ENCODE measurements at regions not wholly inside any gene's neighbourhood (a gene's known extent, or its start where the extent isn't known, plus 50 kb on each side); places are given as distances from the start of the nearest gene placed in this dataset.

- peak; percentile 49 for DNase-seq
These were observed 108.4 kb upstream of the RASGRP1 start for GRCh38 chr15:38672814-38673670.

- DNase-seq: no peak
These were observed 109.8 kb upstream of the RASGRP1 start for GRCh38 chr15:38674448-38674847.

GRCh38 chr15:38678281-38678680, 113.7 kb upstream of the RASGRP1 start:
- no peak for DNase-seq

GRCh38 chr15:38680775-38681174, 116.2 kb upstream of the RASGRP1 start:
- no peak for DNase-seq

GRCh38 chr15:38682363-38682762, 117.7 kb upstream of the RASGRP1 start:
- no peak for DNase-seq

- peak; percentile 51 for DNase-seq
These were observed 118.2 kb upstream of the RASGRP1 start for GRCh38 chr15:38682861-38683260.

GRCh38 chr15:38683382-38684242, 119.0 kb upstream of the RASGRP1 start:
- DNase-seq: peak; percentile 77

- DNase-seq: no peak
These were observed 119.9 kb upstream of the RASGRP1 start for GRCh38 chr15:38684440-38685010.

- DNase-seq: peak; percentile 55
These were observed 121.2 kb upstream of the RASGRP1 start for GRCh38 chr15:38685686-38686339.

- no peak for DNase-seq
These were observed 122.7 kb upstream of the RASGRP1 start for GRCh38 chr15:38687340-38687739.

- DNase-seq: no peak
These were observed 123.3 kb upstream of the RASGRP1 start for GRCh38 chr15:38687775-38688495.

GRCh38 chr15:38688761-38689160, 124.1 kb upstream of the RASGRP1 start:
- DNase-seq: peak; percentile 43

- DNase-seq: no peak
These were observed 124.9 kb upstream of the RASGRP1 start for GRCh38 chr15:38689522-38689921.

GRCh38 chr15:38690216-38690615, 125.6 kb upstream of the RASGRP1 start:
- no peak for DNase-seq

GRCh38 chr15:38690719-38691332, 126.2 kb upstream of the RASGRP1 start:
- peak; percentile 74 for DNase-seq

GRCh38 chr15:38691377-38691776, 126.8 kb upstream of the RASGRP1 start:
- DNase-seq: no peak

GRCh38 chr15:38691965-38692788, 127.6 kb upstream of the RASGRP1 start:
- no peak for DNase-seq

GRCh38 chr15:38692789-38693062, 128.1 kb upstream of the RASGRP1 start:
- no peak for DNase-seq

GRCh38 chr15:38695249-38696108, 130.9 kb upstream of the RASGRP1 start:
- DNase-seq: no peak

- DNase-seq: peak; percentile 39
These were observed 131.6 kb upstream of the RASGRP1 start for GRCh38 chr15:38696109-38696727.

All from CD4-positive, alpha-beta T cell treated with Interferon gamma for 1 hour (primary cell).